ENCODE measurements at regions not wholly inside any gene's neighbourhood (a gene's known extent, or its start where the extent isn't known, plus 50 kb on each side); places are given as distances from the start of the nearest gene placed in this dataset.
"Not testable (repeated sequence)": the region's sequence is repeated elsewhere in the genome, so short reads cannot be mapped to it uniquely, and the experiment has no call there.

- H3K27ac Mint-ChIP-seq, result no peak overlapping the region
- no peak for DNase-seq
- no peaks in the 10 kb centered on the region for H3K9me3 Mint-ChIP-seq
- no peak overlapping the region for H3K4me3 Mint-ChIP-seq
- POLR2A ChIA-PET, result interaction anchor here (0.5 kb wide), 1 partner anchor 876 kb away, joined by 3 read pairs; no protein-coding TSS in a partner anchor
- H3K27me3 Mint-ChIP-seq, result no peaks in the 10 kb centered on the region
- H3K36me3 Mint-ChIP-seq (ENCODE audit: low read depth), result no peaks in the 10 kb centered on the region
- CTCF ChIA-PET, result no interaction called here
- H3K4me1 Mint-ChIP-seq, result no peaks in the 10 kb centered on the region
Measured at GRCh38 chr16:25637236-25637635, 54.5 kb upstream of the HS3ST4 start.

- no peak overlapping the region for H3K4me3 Mint-ChIP-seq
- H3K4me1 Mint-ChIP-seq, result no peaks in the 10 kb centered on the region
- H3K27ac Mint-ChIP-seq, result no peak overlapping the region
- DNase-seq, result no peak
- POLR2A ChIA-PET, result no interaction called here
- no peaks in the 10 kb centered on the region for H3K9me3 Mint-ChIP-seq
- no peaks in the 10 kb centered on the region for H3K36me3 Mint-ChIP-seq (ENCODE audit: low read depth)
- no peaks in the 10 kb centered on the region for H3K27me3 Mint-ChIP-seq
- CTCF ChIA-PET, result no interaction called here
Measured at GRCh38 chr16:25636662-25637061, 55.1 kb upstream of the HS3ST4 start.

- H3K27me3 Mint-ChIP-seq, result no peaks in the 10 kb centered on the region
- ChIA-PET CTCF (no interaction called here), POLR2A (no interaction called here)
- no peaks in the 10 kb centered on the region for H3K36me3 Mint-ChIP-seq (ENCODE audit: low read depth)
- DNase-seq, result no peak
- H3K27ac Mint-ChIP-seq, result no peak overlapping the region
- no peaks in the 10 kb centered on the region for H3K9me3 Mint-ChIP-seq
- H3K4me3 Mint-ChIP-seq, result no peak overlapping the region
- no peaks in the 10 kb centered on the region for H3K4me1 Mint-ChIP-seq
Measured at GRCh38 chr16:25635454-25635853, 56.3 kb upstream of the HS3ST4 start.

- CTCF ChIA-PET, result no interaction called here
- POLR2A ChIA-PET, result no interaction called here
- H3K27me3 Mint-ChIP-seq, result no peaks in the 10 kb centered on the region
- no peak for DNase-seq
- no peak overlapping the region for H3K4me3 Mint-ChIP-seq
- no peaks in the 10 kb centered on the region for H3K9me3 Mint-ChIP-seq
- H3K36me3 Mint-ChIP-seq (ENCODE audit: low read depth), result no peaks in the 10 kb centered on the region
- no peaks in the 10 kb centered on the region for H3K4me1 Mint-ChIP-seq
- no peak overlapping the region for H3K27ac Mint-ChIP-seq
Measured at GRCh38 chr16:25633549-25633948, 58.2 kb upstream of the HS3ST4 start.

GRCh38 chr16:25628766-25629165 is 63.0 kb upstream of the HS3ST4 start:
- H3K36me3 Mint-ChIP-seq (ENCODE audit: low read depth), result no peaks in the 10 kb centered on the region
- no peak overlapping the region for H3K4me3 Mint-ChIP-seq
- POLR2A ChIA-PET, result no interaction called here
- no peaks in the 10 kb centered on the region for H3K27me3 Mint-ChIP-seq
- no peak overlapping the region for H3K27ac Mint-ChIP-seq
- no peaks in the 10 kb centered on the region for H3K4me1 Mint-ChIP-seq
- no peak for DNase-seq
- H3K9me3 Mint-ChIP-seq, result no peaks in the 10 kb centered on the region
- CTCF ChIA-PET, result no interaction called here

GRCh38 chr16:25627641-25628040 is 64.1 kb upstream of the HS3ST4 start:
- CTCF ChIA-PET, result no interaction called here
- no peak overlapping the region for H3K27ac Mint-ChIP-seq
- DNase-seq, result no peak
- H3K4me1 Mint-ChIP-seq, result no peaks in the 10 kb centered on the region
- no peaks in the 10 kb centered on the region for H3K36me3 Mint-ChIP-seq (ENCODE audit: low read depth)
- no peaks in the 10 kb centered on the region for H3K9me3 Mint-ChIP-seq
- H3K27me3 Mint-ChIP-seq, result no peaks in the 10 kb centered on the region
- POLR2A ChIA-PET, result no interaction called here
- no peak overlapping the region for H3K4me3 Mint-ChIP-seq

- H3K36me3 Mint-ChIP-seq (ENCODE audit: low read depth), result no peaks in the 10 kb centered on the region
- ChIA-PET POLR2A (no interaction called here), CTCF (no interaction called here)
- no peaks in the 10 kb centered on the region for H3K27me3 Mint-ChIP-seq
- no peak overlapping the region for H3K4me3 Mint-ChIP-seq
- no peaks in the 10 kb centered on the region for H3K4me1 Mint-ChIP-seq
- H3K27ac Mint-ChIP-seq, result no peak overlapping the region
- no peaks in the 10 kb centered on the region for H3K9me3 Mint-ChIP-seq
- no peak for DNase-seq
Measured at GRCh38 chr16:25626172-25626571, 65.6 kb upstream of the HS3ST4 start.

- H3K27ac Mint-ChIP-seq, result no peak overlapping the region
- no peak overlapping the region for H3K4me3 Mint-ChIP-seq
- no peaks in the 10 kb centered on the region for H3K36me3 Mint-ChIP-seq (ENCODE audit: low read depth)
- DNase-seq, result no peak
- H3K27me3 Mint-ChIP-seq, result no peaks in the 10 kb centered on the region
- POLR2A ChIA-PET, result no interaction called here
- CTCF ChIA-PET, result no interaction called here
- H3K9me3 Mint-ChIP-seq, result no peaks in the 10 kb centered on the region
- H3K4me1 Mint-ChIP-seq, result no peaks in the 10 kb centered on the region
Measured at GRCh38 chr16:25625620-25626019, 66.1 kb upstream of the HS3ST4 start.

- CTCF ChIA-PET, result no interaction called here
- no peaks in the 10 kb centered on the region for H3K27me3 Mint-ChIP-seq
Measured at GRCh38 chr16:25614716-25615265, 77.0 kb upstream of the HS3ST4 start.

GRCh38 chr16:25613931-25614330 is 77.8 kb upstream of the HS3ST4 start:
- CTCF ChIA-PET, result no interaction called here
- DNase-seq, result no peak
- POLR2A ChIA-PET, result no interaction called here
- Mint-ChIP-seq H3K36me3 (ENCODE audit: low read depth) (no peaks in the 10 kb centered on the region), H3K4me1 (no peaks in the 10 kb centered on the region), H3K27ac (no peak overlapping the region), H3K4me3 (no peak overlapping the region), H3K9me3 (no peaks in the 10 kb centered on the region), H3K27me3 (no peaks in the 10 kb centered on the region)

More at GRCh38 chr16:25614716-25615265, 77.0 kb upstream of the HS3ST4 start:
- DNase-seq, result no peak
- Mint-ChIP-seq H3K4me1 (no peaks in the 10 kb centered on the region), H3K36me3 (ENCODE audit: low read depth) (no peaks in the 10 kb centered on the region), H3K9me3 (no peaks in the 10 kb centered on the region), H3K4me3 (no peak overlapping the region), H3K27ac (no peak overlapping the region)
- POLR2A ChIA-PET, result no interaction called here

GRCh38 chr16:25608002-25608401 is 83.8 kb upstream of the HS3ST4 start:
- Mint-ChIP-seq H3K9me3 (no peaks in the 10 kb centered on the region), H3K4me3 (no peak overlapping the region), H3K27ac (no peak overlapping the region), H3K4me1 (no peaks in the 10 kb centered on the region), H3K27me3 (no peaks in the 10 kb centered on the region), H3K36me3 (ENCODE audit: low read depth) (no peaks in the 10 kb centered on the region)
- DNase-seq, result no peak
- CTCF ChIA-PET, result no interaction called here
- POLR2A ChIA-PET, result no interaction called here

GRCh38 chr16:25606069-25606468 is 85.7 kb upstream of the HS3ST4 start:
- ChIA-PET POLR2A (no interaction called here), CTCF (no interaction called here)
- DNase-seq, result no peak
- Mint-ChIP-seq H3K4me3 (no peak overlapping the region), H3K27ac (no peak overlapping the region), H3K36me3 (ENCODE audit: low read depth) (no peaks in the 10 kb centered on the region), H3K9me3 (no peaks in the 10 kb centered on the region), H3K27me3 (no peaks in the 10 kb centered on the region), H3K4me1 (no peaks in the 10 kb centered on the region)

GRCh38 chr16:25605381-25605780 is 86.4 kb upstream of the HS3ST4 start:
- H3K4me1 Mint-ChIP-seq, result no peaks in the 10 kb centered on the region
- no peak for DNase-seq
- H3K36me3 Mint-ChIP-seq (ENCODE audit: low read depth), result no peaks in the 10 kb centered on the region
- H3K9me3 Mint-ChIP-seq, result no peaks in the 10 kb centered on the region
- no peak overlapping the region for H3K27ac Mint-ChIP-seq
- no peak overlapping the region for H3K4me3 Mint-ChIP-seq
- no peaks in the 10 kb centered on the region for H3K27me3 Mint-ChIP-seq
- POLR2A ChIA-PET, result no interaction called here
- CTCF ChIA-PET, result no interaction called here

GRCh38 chr16:25601306-25601705 is 90.5 kb upstream of the HS3ST4 start:
- H3K4me1 Mint-ChIP-seq; H3K9me3 Mint-ChIP-seq; H3K4me3 Mint-ChIP-seq; POLR2A ChIA-PET; DNase-seq; H3K36me3 Mint-ChIP-seq (ENCODE audit: low read depth); H3K27me3 Mint-ChIP-seq; H3K27ac Mint-ChIP-seq: not testable (repeated sequence)
- CTCF ChIA-PET, result interaction anchor here (0.5 kb wide), 1 partner anchor 907 kb away, joined by 3 read pairs; no protein-coding TSS in a partner anchor

- Mint-ChIP-seq H3K27ac (no peak overlapping the region), H3K27me3 (no peaks in the 10 kb centered on the region), H3K36me3 (ENCODE audit: low read depth) (no peaks in the 10 kb centered on the region), H3K4me1 (no peaks in the 10 kb centered on the region), H3K4me3 (no peak overlapping the region), H3K9me3 (peaks cover 2% of the 10 kb centered on the region)
- POLR2A ChIA-PET, result no interaction called here
- DNase-seq, result no peak
- CTCF ChIA-PET, result no interaction called here
Measured at GRCh38 chr16:25596194-25596593, 95.6 kb upstream of the HS3ST4 start.
